GM23338 (cell line): ENCODE measurements at regions not wholly inside any gene's neighbourhood (a gene's known extent, or its start where the extent isn't known, plus 50 kb on each side); places are given as distances from the start of the nearest gene placed in this dataset.

Experiments
- ATAC-seq: fragments of 200-7000 bp; cut with Tn5 transposase; 3 replicates; pipeline ENCODE4 v1.9.1; 2020
- DNase-seq: peaks from one replicate; pipeline ENCODE4 v3.0.0-alpha.2; 2015; ENCODE audit warnings: low spot score
- H2AFZ ChIP-seq: fragments of 200-600 bp; sonication (generic); 2 replicates; pipeline ENCODE4 v1.8.0; 2016; ENCODE audit warnings: antibody characterized with exemption, mild to moderate bottlenecking, moderate library complexity
- H3F3A ChIP-seq: fragments of 200-600 bp; sonication (generic); replicated peaks from 2 replicates; pipeline ENCODE4 v1.8.0; 2017; ENCODE audit warnings: antibody characterized with exemption, mixed run types, low read depth
- H3K27ac ChIP-seq: fragments of 200-600 bp; sonication (generic); 2 replicates; pipeline ENCODE4 v1.6.1; 2016; ENCODE audit warnings: low read depth
- H3K27me3 ChIP-seq: fragments of 200-600 bp; sonication (generic); 2 replicates; pipeline ENCODE4 v1.8.0; 2016; ENCODE audit warnings: mild to moderate bottlenecking, mixed run types, moderate library complexity; ENCODE audit not compliant: insufficient read depth
- H3K36me3 ChIP-seq: fragments of 200-600 bp; sonication (generic); 2 replicates; pipeline ENCODE4 v1.8.0; 2016; ENCODE audit warnings: mild to moderate bottlenecking; ENCODE audit not compliant: insufficient read depth
- H3K4me1 ChIP-seq: fragments of 200-600 bp; sonication (generic); 2 replicates; pipeline ENCODE4 v1.8.0; 2016; ENCODE audit warnings: mild to moderate bottlenecking, moderate library complexity; ENCODE audit not compliant: insufficient read depth
- H3K4me2 ChIP-seq: fragments of 200-600 bp; sonication (generic); 2 replicates; pipeline ENCODE4 v1.7.1; 2017; ENCODE audit warnings: mixed run types
- H3K4me3 ChIP-seq: fragments of 200-600 bp; sonication (generic); 2 replicates; pipeline ENCODE4 v1.6.1; 2016; ENCODE audit warnings: mixed run types
- H3K79me2 ChIP-seq: fragments of 200-600 bp; sonication (generic); replicated peaks from 2 replicates; pipeline ENCODE4 v1.8.0; 2017; ENCODE audit warnings: mild to moderate bottlenecking; ENCODE audit not compliant: insufficient read depth
- H3K9me2 ChIP-seq: fragments of 200-600 bp; sonication (generic); 2 replicates; pipeline ENCODE4 v1.8.0; 2017; ENCODE audit not compliant: insufficient read depth
- H4K20me1 ChIP-seq: fragments of 200-600 bp; sonication (generic); replicated peaks from 2 replicates; pipeline ENCODE4 v1.8.0; 2017; ENCODE audit warnings: mild to moderate bottlenecking; ENCODE audit not compliant: insufficient read depth
- H3K27ac Mint-ChIP-seq: 2 replicates; pipeline ENCODE4 v1.8.0; 2020; ENCODE audit warnings: inconsistent platforms, mild to moderate bottlenecking, moderate library complexity, mixed read lengths
- H3K27me3 Mint-ChIP-seq: 3 replicates; pipeline ENCODE4 v1.8.0; 2022; ENCODE audit warnings: low read depth, mild to moderate bottlenecking, moderate library complexity, mixed read lengths, inconsistent platforms; ENCODE audit not compliant: insufficient read depth, poor library complexity
- H3K36me3 Mint-ChIP-seq: 3 replicates; pipeline ENCODE4 v1.8.0; 2021; ENCODE audit warnings: low read depth, mild to moderate bottlenecking, inconsistent platforms, moderate library complexity, mixed read lengths
- H3K4me1 Mint-ChIP-seq: 3 replicates; pipeline ENCODE4 v1.8.0; 2020; ENCODE audit warnings: mild to moderate bottlenecking, inconsistent platforms, mixed read lengths
- H3K4me3 Mint-ChIP-seq: 3 replicates; pipeline ENCODE4 v1.8.0; 2021; ENCODE audit warnings: moderate library complexity, mild to moderate bottlenecking, inconsistent platforms, mixed read lengths
- H3K9me3 Mint-ChIP-seq: 3 replicates; pipeline ENCODE4 v1.8.0; 2020; ENCODE audit warnings: moderate library complexity, mild to moderate bottlenecking, inconsistent platforms, mixed read lengths
- CTCF ChIP-seq, 2 experiments: fragments of 200-600 bp in 1 of 2; sonication (generic) in 1 of 2; conservative IDR thresholded peaks; 2 replicates each; pipeline versions ENCODE4 v1.5.1 to v1.6.1; 2016 to 2017; ENCODE audit warnings: antibody characterized with exemption in 2 of 2, low read depth in 2 of 2, mild to moderate bottlenecking in 2 of 2, moderate library complexity in 1 of 2
- ETS1 ChIP-seq: IDR thresholded peaks from 2 replicates; pipeline ENCODE4 v1.6.1; 2016; ENCODE audit warnings: antibody characterized with exemption
- JUNB ChIP-seq: IDR thresholded peaks from one replicate; pipeline ENCODE4 v1.6.1; 2016; ENCODE audit warnings: antibody characterized with exemption; ENCODE audit not compliant: unreplicated experiment
- NANOG ChIP-seq: IDR thresholded peaks from 2 replicates; pipeline ENCODE4 v1.6.1; 2016; ENCODE audit warnings: antibody characterized with exemption, borderline replicate concordance
- POLR2AphosphoS5 ChIP-seq: IDR thresholded peaks from 2 replicates; pipeline ENCODE4 v1.6.1; 2016; ENCODE audit warnings: antibody characterized with exemption, low read depth
- REST ChIP-seq: IDR thresholded peaks from one replicate; pipeline ENCODE4 v1.6.1; 2018; ENCODE audit warnings: antibody characterized with exemption; ENCODE audit not compliant: unreplicated experiment
- STAT1 ChIP-seq: IDR thresholded peaks from one replicate; pipeline ENCODE4 v1.6.1; 2016; ENCODE audit warnings: antibody characterized with exemption; ENCODE audit not compliant: unreplicated experiment
- ZNF114 ChIP-seq: fragments of 250-450 bp; sonication (Bioruptor Pico); IDR thresholded peaks from 2 replicates; pipeline ENCODE4 v1.5.0; 2020; ENCODE audit warnings: mild to moderate bottlenecking, moderate library complexity
- ZNF462 ChIP-seq: fragments of 250-450 bp; sonication (Bioruptor Pico); IDR thresholded peaks from 2 replicates; pipeline ENCODE4 v1.5.0; 2020; ENCODE audit warnings: mild to moderate bottlenecking, moderate library complexity

- Histone ChIP-seq H4K20me1 (no peaks in the 10 kb centered on the region), H3K79me2 (no peaks in the 10 kb centered on the region), H3K4me2 (no peak overlapping the region), H3K4me1 (no peaks in the 10 kb centered on the region), H3K36me3 (no peaks in the 10 kb centered on the region), H3K27ac (no peak overlapping the region), H3K4me3 (no peak overlapping the region), H3K9me2 (peaks cover 3% of the 10 kb centered on the region; the same call in 1 of the 2 replicates), H3K27me3 (no peaks in the 10 kb centered on the region), H3F3A (no peaks in the 10 kb centered on the region), H2AFZ (no peak overlapping the region)
- Mint-ChIP-seq H3K4me3 (no peak overlapping the region), H3K27ac (no peak overlapping the region), H3K36me3 (peaks cover 4% of the 10 kb centered on the region; the same call in 2 of the 3 replicates), H3K4me1 (no peaks in the 10 kb centered on the region), H3K9me3 (peaks cover 10% of the 10 kb centered on the region), H3K27me3 (no peaks in the 10 kb centered on the region)
- no peak for ATAC-seq
- no peak for TF ChIP-seq NANOG
- TF ChIP-seq POLR2AphosphoS5: no peak
- no peak for TF ChIP-seq JUNB
- no peak for TF ChIP-seq ZNF462 (CRISPR knock-in tag)
- no peak for TF ChIP-seq CTCF (conservative IDR thresholded peaks at IDR 0.05; ENCODE audit: low read depth in 2 of 2)
- TF ChIP-seq STAT1: no peak
- TF ChIP-seq REST: no peak
- no peak for TF ChIP-seq ETS1
- TF ChIP-seq ZNF114: no peak
- DNase-seq: no peak
Observed at GRCh38 chr9:23914431-23915003, 88.5 kb upstream of the ELAVL2 start.
